ENCODE measurements at regions not wholly inside any gene's neighbourhood (a gene's known extent, or its start where the extent isn't known, plus 50 kb on each side); places are given as distances from the start of the nearest gene placed in this dataset.

DNA sequence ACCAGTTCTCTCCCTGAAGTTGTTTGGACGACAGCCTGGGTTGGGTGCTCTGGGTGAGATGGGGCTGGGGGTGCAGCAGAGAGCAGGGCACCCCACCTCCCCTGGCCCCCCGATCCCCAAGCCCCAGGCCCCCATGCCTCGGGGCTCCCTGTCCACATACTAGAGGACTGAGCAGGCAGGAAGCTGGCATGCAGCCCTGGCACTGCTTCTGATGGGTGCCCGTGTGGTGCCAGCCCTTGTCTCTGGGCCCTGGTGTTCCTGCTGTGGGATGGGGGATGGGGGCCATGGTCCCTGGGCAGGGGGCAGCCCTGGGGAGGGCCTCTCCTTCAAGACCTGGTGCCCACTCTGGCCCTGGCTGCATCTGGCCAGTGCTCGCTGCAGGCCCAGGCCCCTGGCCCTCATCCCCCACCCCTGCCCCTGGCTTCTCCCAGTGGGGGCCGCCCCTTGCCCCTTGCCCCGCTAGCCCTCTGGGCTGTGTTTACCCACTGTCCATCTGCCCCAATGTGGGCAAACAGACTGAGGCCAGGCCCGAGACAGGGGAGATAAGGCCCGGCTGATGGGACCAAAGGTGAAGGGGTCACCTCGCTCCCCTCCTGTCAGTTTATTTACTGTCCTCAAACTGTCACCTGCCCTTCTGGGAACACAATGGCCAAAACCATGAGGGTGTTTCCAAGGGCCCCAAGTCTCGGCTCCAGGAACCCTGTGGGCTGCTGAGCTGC lies 67.3 kb upstream of the RXRA start:
- TF ChIP-seq, protein P1, sequence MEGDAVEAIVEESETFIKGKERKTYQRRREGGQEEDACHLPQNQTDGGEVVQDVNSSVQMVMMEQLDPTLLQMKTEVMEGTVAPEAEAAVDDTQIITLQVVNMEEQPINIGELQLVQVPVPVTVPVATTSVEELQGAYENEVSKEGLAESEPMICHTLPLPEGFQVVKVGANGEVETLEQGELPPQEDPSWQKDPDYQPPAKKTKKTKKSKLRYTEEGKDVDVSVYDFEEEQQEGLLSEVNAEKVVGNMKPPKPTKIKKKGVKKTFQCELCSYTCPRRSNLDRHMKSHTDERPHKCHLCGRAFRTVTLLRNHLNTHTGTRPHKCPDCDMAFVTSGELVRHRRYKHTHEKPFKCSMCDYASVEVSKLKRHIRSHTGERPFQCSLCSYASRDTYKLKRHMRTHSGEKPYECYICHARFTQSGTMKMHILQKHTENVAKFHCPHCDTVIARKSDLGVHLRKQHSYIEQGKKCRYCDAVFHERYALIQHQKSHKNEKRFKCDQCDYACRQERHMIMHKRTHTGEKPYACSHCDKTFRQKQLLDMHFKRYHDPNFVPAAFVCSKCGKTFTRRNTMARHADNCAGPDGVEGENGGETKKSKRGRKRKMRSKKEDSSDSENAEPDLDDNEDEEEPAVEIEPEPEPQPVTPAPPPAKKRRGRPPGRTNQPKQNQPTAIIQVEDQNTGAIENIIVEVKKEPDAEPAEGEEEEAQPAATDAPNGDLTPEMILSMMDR (IDR thresholded peaks at IDR 0.05): no peak
- no peak for TF ChIP-seq POLR2A (IDR thresholded peaks at IDR 0.05)

Measured in testis (tissue), 2 donors.